HG02852 (cell line): ENCODE measurements at regions not wholly inside any gene's neighbourhood (a gene's known extent, or its start where the extent isn't known, plus 50 kb on each side); places are given as distances from the start of the nearest gene placed in this dataset.
"Not testable (repeated sequence)": the region's sequence is repeated elsewhere in the genome, so short reads cannot be mapped to it uniquely, and the experiment has no call there.

Experiments
- ATAC-seq: cut with Tn5 transposase; IDR thresholded peaks from one replicate; pipeline ENCODE4 v1.9.1; 2021; ENCODE audit warnings: mild to moderate bottlenecking, moderate library complexity; ENCODE audit not compliant: unreplicated experiment

- ATAC-seq: no peak
Observed at GRCh38 chr1:213751064-213751397, 236.7 kb upstream of the PROX1 start.

GRCh38 chr1:213759359-213760181 is 228.2 kb upstream of the PROX1 start:
- no peak for ATAC-seq

- ATAC-seq: no peak
Observed at GRCh38 chr1:213761845-213762407, 225.8 kb upstream of the PROX1 start.

GRCh38 chr1:213767683-213768082 is 220.1 kb upstream of the PROX1 start:
- ATAC-seq: no peak

- no peak for ATAC-seq
Observed at GRCh38 chr1:213772128-213773063, 215.4 kb upstream of the PROX1 start.

GRCh38 chr1:213773975-213774374 is 213.8 kb upstream of the PROX1 start:
- no peak for ATAC-seq

- no peak for ATAC-seq
Observed at GRCh38 chr1:213776969-213777368, 210.8 kb upstream of the PROX1 start.

GRCh38 chr1:213779228-213779627 is 208.5 kb upstream of the PROX1 start:
- ATAC-seq: no peak

GRCh38 chr1:213782941-213783672 is 204.7 kb upstream of the PROX1 start:
- no peak for ATAC-seq

GRCh38 chr1:213783893-213784292 is 203.9 kb upstream of the PROX1 start:
- no peak for ATAC-seq

- no peak for ATAC-seq
Observed at GRCh38 chr1:213786683-213787082, 201.1 kb upstream of the PROX1 start.

GRCh38 chr1:213790565-213790964 is 197.2 kb upstream of the PROX1 start:
- ATAC-seq: no peak

- ATAC-seq: no peak
Observed at GRCh38 chr1:213793482-213794067, 194.2 kb upstream of the PROX1 start.

GRCh38 chr1:213796525-213796924 is 191.2 kb upstream of the PROX1 start:
- ATAC-seq: no peak

- not testable (repeated sequence) for ATAC-seq
Observed at GRCh38 chr1:213808288-213808687, 179.5 kb upstream of the PROX1 start.

GRCh38 chr1:213817156-213817555 is 170.6 kb upstream of the PROX1 start:
- no peak for ATAC-seq

GRCh38 chr1:213820362-213821149 is 167.2 kb upstream of the PROX1 start:
- no peak for ATAC-seq

- ATAC-seq: no peak
Observed at GRCh38 chr1:213821175-213821942, 166.4 kb upstream of the PROX1 start.

- no peak for ATAC-seq
Observed at GRCh38 chr1:213821943-213822334, 165.8 kb upstream of the PROX1 start.
